ENCODE measurements at regions not wholly inside any gene's neighbourhood (a gene's known extent, or its start where the extent isn't known, plus 50 kb on each side); places are given as distances from the start of the nearest gene placed in this dataset.
A peak's percentile ranks its signal among the peaks of the same experiment; 100 is the strongest.

DNA sequence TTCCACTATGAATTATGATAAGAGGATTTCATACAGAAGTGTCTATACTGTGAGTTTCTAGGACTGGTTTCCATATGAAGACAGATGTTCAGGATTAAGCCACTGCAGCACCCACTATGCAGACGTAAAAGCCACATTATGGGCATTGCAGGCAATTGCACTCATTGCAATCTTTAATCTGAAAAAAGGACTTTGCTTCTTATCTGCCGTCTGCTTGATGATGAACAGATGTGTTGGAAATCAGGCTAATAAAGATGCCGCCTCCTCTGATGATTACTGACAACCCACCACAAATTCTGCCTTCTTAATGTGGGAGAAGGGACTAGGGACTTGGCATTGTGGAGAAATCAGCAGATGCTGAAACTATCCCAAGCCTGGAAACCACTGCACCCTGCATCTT is 276.9 kb downstream of the IRF8 start:
- peak in 1 of 2 donors; percentile 21 for DNase-seq (ENCODE audit: low spot score in 2 of 2)
- WGBS, 2 donors: 55 to 66% methylated on average over 3 of the region's 3 CpGs
- intact Hi-C loops (cut with DNase I; ENCODE audit: low total_unique reads): no loop called here
- TF ChIP-seq POLR2A (IDR thresholded peaks at IDR 0.05): no peak
- TF ChIP-seq, protein P1, sequence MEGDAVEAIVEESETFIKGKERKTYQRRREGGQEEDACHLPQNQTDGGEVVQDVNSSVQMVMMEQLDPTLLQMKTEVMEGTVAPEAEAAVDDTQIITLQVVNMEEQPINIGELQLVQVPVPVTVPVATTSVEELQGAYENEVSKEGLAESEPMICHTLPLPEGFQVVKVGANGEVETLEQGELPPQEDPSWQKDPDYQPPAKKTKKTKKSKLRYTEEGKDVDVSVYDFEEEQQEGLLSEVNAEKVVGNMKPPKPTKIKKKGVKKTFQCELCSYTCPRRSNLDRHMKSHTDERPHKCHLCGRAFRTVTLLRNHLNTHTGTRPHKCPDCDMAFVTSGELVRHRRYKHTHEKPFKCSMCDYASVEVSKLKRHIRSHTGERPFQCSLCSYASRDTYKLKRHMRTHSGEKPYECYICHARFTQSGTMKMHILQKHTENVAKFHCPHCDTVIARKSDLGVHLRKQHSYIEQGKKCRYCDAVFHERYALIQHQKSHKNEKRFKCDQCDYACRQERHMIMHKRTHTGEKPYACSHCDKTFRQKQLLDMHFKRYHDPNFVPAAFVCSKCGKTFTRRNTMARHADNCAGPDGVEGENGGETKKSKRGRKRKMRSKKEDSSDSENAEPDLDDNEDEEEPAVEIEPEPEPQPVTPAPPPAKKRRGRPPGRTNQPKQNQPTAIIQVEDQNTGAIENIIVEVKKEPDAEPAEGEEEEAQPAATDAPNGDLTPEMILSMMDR (IDR thresholded peaks at IDR 0.05): no peak
- H3K4me3 ChIP-seq (ENCODE audit: low read depth, poor library complexity, severe bottlenecking): no peak overlapping the region

- DNase-seq (ENCODE audit: low spot score in 2 of 2): peak in 1 of 2 donors; percentile 21
- 79 to 91% methylated on average over 3 of the region's 3 CpGs for WGBS, 2 donors
- H3K4me3 ChIP-seq (ENCODE audit: low read depth, poor library complexity, severe bottlenecking): no peak overlapping the region
These were observed 277.5 kb downstream of the IRF8 start for GRCh38 chr16:86176462-86176861.

DNA sequence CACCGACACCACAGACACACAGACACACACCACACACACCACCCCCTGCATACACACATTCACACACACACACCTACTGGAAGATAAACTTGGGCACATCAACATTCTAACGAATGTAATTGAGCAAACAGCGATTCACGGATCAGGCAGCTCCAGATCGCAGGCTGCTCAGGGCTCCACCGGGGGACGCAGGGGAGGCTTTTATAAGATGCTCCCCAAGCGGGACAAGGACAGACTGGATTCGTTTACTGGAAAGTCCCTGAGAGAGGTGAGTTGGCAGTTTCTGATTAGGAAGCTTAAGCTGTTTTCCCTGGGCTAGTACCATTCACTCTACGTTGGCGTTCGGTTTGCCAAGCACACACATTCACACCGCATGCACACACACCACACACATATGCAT is 281.3 kb downstream of the IRF8 start:
- WGBS, 2 donors: 73 to 74% methylated on average over 13 of the region's 13 CpGs
- peak in 1 of 2 donors; percentile 56 for DNase-seq (ENCODE audit: low spot score in 2 of 2)

More at GRCh38 chr16:86176462-86176861, 277.5 kb downstream of the IRF8 start:
- intact Hi-C loops (cut with DNase I; ENCODE audit: low total_unique reads): no loop called here
- TF ChIP-seq POLR2A (IDR thresholded peaks at IDR 0.05): no peak
- TF ChIP-seq, protein P1 (IDR thresholded peaks at IDR 0.05): no peak

GRCh38 chr16:86180780-86181179 is 281.8 kb downstream of the IRF8 start:
- intact Hi-C loops (cut with DNase I; ENCODE audit: low total_unique reads): no loop called here
- peak in 1 of 2 donors; percentile 7 for DNase-seq (ENCODE audit: low spot score in 2 of 2)
- TF ChIP-seq, protein P1 (IDR thresholded peaks at IDR 0.05): no peak
- WGBS, 2 donors: 92% methylated on average over 4 of the region's 4 CpGs
- no peak overlapping the region for H3K4me3 ChIP-seq (ENCODE audit: low read depth, poor library complexity, severe bottlenecking)

More for the DNA sequence above, 281.3 kb downstream of the IRF8 start:
- intact Hi-C loops (cut with DNase I; ENCODE audit: low total_unique reads): no loop called here
- no peak overlapping the region for H3K4me3 ChIP-seq (ENCODE audit: low read depth, poor library complexity, severe bottlenecking)
- TF ChIP-seq POLR2A (IDR thresholded peaks at IDR 0.05): no peak
- TF ChIP-seq, protein P1 (IDR thresholded peaks at IDR 0.05): no peak

- 87% methylated on average over 14 to 15 of the region's 15 CpGs for WGBS, 2 donors
- no peak overlapping the region for H3K4me3 ChIP-seq (ENCODE audit: low read depth, poor library complexity, severe bottlenecking)
- intact Hi-C loops (cut with DNase I; ENCODE audit: low total_unique reads): no loop called here
- TF ChIP-seq, protein P1 (IDR thresholded peaks at IDR 0.05): no peak
- no peak for TF ChIP-seq POLR2A (IDR thresholded peaks at IDR 0.05)
- DNase-seq (ENCODE audit: low spot score in 2 of 2): no peak
These were observed 282.6 kb downstream of the IRF8 start for GRCh38 chr16:86181526-86181925.

- no peak for TF ChIP-seq POLR2A (IDR thresholded peaks at IDR 0.05)
- TF ChIP-seq, protein P1 (IDR thresholded peaks at IDR 0.05): no peak
- peak in 1 of 2 donors; percentile 26 for DNase-seq (ENCODE audit: low spot score in 2 of 2)
- H3K4me3 ChIP-seq (ENCODE audit: low read depth, poor library complexity, severe bottlenecking): no peak overlapping the region
- 74% methylated on average over 6 of the region's 6 CpGs for WGBS, 2 donors
- intact Hi-C loops (cut with DNase I; ENCODE audit: low total_unique reads): no loop called here
These were observed 285.2 kb downstream of the IRF8 start for GRCh38 chr16:86184185-86184584.

All from lower leg skin (tissue), 4 donors.